ENCODE measurements at regions not wholly inside any gene's neighbourhood (a gene's known extent, or its start where the extent isn't known, plus 50 kb on each side); places are given as distances from the start of the nearest gene placed in this dataset.

- Histone ChIP-seq H2BK15ac (ENCODE audit: low read depth, low read length) (no peak overlapping the region), H4K20me1 (ENCODE audit: insufficient read depth, low read length) (no peaks in the 10 kb centered on the region), H3K4me3 (ENCODE audit: insufficient read depth, low read depth, low read length) (no peak overlapping the region), H4K5ac (ENCODE audit: low read depth, low read length) (no peak overlapping the region), H3K4ac (ENCODE audit: low read depth, low read length) (no peak overlapping the region), H3K9me1 (ENCODE audit: insufficient read depth, low read length) (no peaks in the 10 kb centered on the region), H3K27me3 (ENCODE audit: control insufficient read depth, insufficient read depth, low read length) (peaks cover 13% of the 10 kb centered on the region), H3K4me1 (ENCODE audit: control insufficient read depth, insufficient read depth, low read length) (no peaks in the 10 kb centered on the region), H3K4me2 (ENCODE audit: low read depth, low read length) (no peak overlapping the region), H3K9ac (ENCODE audit: low read depth, low read length) (no peak overlapping the region), H3K56ac (ENCODE audit: extremely low read depth, insufficient read depth, low read length) (no peak overlapping the region), H2AFZ (replicated peaks; ENCODE audit: low read length, poor library complexity) (no peak overlapping the region), H2AK5ac (ENCODE audit: low read depth, low read length) (no peak overlapping the region), H2AK9ac (replicated peaks; ENCODE audit: low read depth, low read length, poor library complexity) (no peak overlapping the region), H4K8ac (ENCODE audit: low read depth in 2 of 2, low read length in 2 of 2) (no peak overlapping the region), H3K9me3 (ENCODE audit: control insufficient read depth, insufficient read depth, low read length) (no peaks in the 10 kb centered on the region), H2BK120ac (ENCODE audit: low read depth, low read length) (no peak overlapping the region), H3K27ac (ENCODE audit: insufficient read depth, low read length) (no peak overlapping the region), H4K91ac (ENCODE audit: insufficient read depth, low read depth, low read length) (no peak overlapping the region), H3K23ac (ENCODE audit: low read depth, low read length) (no peak overlapping the region), H3K18ac (ENCODE audit: low read depth, low read length) (no peak overlapping the region), H3K79me1 (ENCODE audit: low read depth in 1 of 2, low read length in 2 of 2) (no peaks in the 10 kb centered on the region), H3K36me3 (ENCODE audit: control insufficient read depth, insufficient read depth, low read length) (no peaks in the 10 kb centered on the region), H3K14ac (replicated peaks; ENCODE audit: low read depth, low read length) (no peak overlapping the region), H2BK20ac (ENCODE audit: low read depth, low read length) (no peak overlapping the region), H2BK5ac (ENCODE audit: low read depth, low read length, poor library complexity, severe bottlenecking) (no peak overlapping the region)
- WGBS, 2 experiments (ENCODE audit: extremely low coverage in 2 of 2, insufficient read length in 1 of 2): 26% methylated on average over 4 of the region's 10 CpGs; no CpG with 5 or more reads in 1 of the 2 experiments
- in situ Hi-C loops (cut with MboI; ENCODE audit: low sequenced_read_pairs): no loop called here
- ChIA-PET CTCF (no interaction called here), POLR2A (ENCODE audit: unreplicated experiment) (no interaction called here)
- intact Hi-C loops (cut with micrococcal nuclease): no loop called here
- ATAC-seq (ENCODE audit: low read depth) (no peak), DNase-seq (no peak)
- dilution Hi-C loops (cut with HindIII; ENCODE audit: low sequenced_read_pairs, unreplicated experiment): no loop called here
- TF ChIP-seq FOS (IDR thresholded peaks at IDR 0.05; ENCODE audit: low read depth, low read length) (no peak), MXI1 (IDR thresholded peaks at IDR 0.05; ENCODE audit: borderline replicate concordance, low read depth, low read length) (no peak), BHLHE40 (IDR thresholded peaks at IDR 0.05; ENCODE audit: low read depth, low read length) (no peak), POLR2A (IDR thresholded peaks at IDR 0.05; ENCODE audit: low read depth, low read length) (no peak), USF2 (IDR thresholded peaks at IDR 0.05; ENCODE audit: low read depth, low read length) (no peak), RFX5 (IDR thresholded peaks at IDR 0.05; ENCODE audit: low read depth, low read length) (no peak), CEBPB (IDR thresholded peaks at IDR 0.05; ENCODE audit: low read depth, low read length) (no peak), MAFK (IDR thresholded peaks at IDR 0.05; ENCODE audit: low read depth, low read length) (no peak), CHD1 (IDR thresholded peaks at IDR 0.05; ENCODE audit: low read depth, low read length) (no peak), SMC3 (IDR thresholded peaks at IDR 0.05; ENCODE audit: low read depth, low read length) (no peak), NFE2L2 (IDR thresholded peaks at IDR 0.05; ENCODE audit: low read depth, low read length) (no peak), RAD21 (IDR thresholded peaks at IDR 0.05; ENCODE audit: low read length) (no peak), MAZ (IDR thresholded peaks at IDR 0.05; ENCODE audit: borderline replicate concordance, low read depth, low read length) (no peak), ELK1 (IDR thresholded peaks at IDR 0.05; ENCODE audit: borderline replicate concordance, low read depth, low read length) (no peak), RCOR1 (IDR thresholded peaks at IDR 0.05; ENCODE audit: insufficient replicate concordance, low read length) (no peak)
- TF ChIP-seq, protein P1, sequence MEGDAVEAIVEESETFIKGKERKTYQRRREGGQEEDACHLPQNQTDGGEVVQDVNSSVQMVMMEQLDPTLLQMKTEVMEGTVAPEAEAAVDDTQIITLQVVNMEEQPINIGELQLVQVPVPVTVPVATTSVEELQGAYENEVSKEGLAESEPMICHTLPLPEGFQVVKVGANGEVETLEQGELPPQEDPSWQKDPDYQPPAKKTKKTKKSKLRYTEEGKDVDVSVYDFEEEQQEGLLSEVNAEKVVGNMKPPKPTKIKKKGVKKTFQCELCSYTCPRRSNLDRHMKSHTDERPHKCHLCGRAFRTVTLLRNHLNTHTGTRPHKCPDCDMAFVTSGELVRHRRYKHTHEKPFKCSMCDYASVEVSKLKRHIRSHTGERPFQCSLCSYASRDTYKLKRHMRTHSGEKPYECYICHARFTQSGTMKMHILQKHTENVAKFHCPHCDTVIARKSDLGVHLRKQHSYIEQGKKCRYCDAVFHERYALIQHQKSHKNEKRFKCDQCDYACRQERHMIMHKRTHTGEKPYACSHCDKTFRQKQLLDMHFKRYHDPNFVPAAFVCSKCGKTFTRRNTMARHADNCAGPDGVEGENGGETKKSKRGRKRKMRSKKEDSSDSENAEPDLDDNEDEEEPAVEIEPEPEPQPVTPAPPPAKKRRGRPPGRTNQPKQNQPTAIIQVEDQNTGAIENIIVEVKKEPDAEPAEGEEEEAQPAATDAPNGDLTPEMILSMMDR (conservative IDR thresholded peaks at IDR 0.05; ENCODE audit: low read depth, low read length): no peak
- BruUV-seq (replicated peaks): no TSS peak
These were observed 93.7 kb upstream of the PMEPA1 start for GRCh38 chr20:57803508-57804005.

All from IMR-90 (cell line).